Body of pancreas (tissue), 4 donors: ENCODE measurements at regions not wholly inside any gene's neighbourhood (a gene's known extent, or its start where the extent isn't known, plus 50 kb on each side); places are given as distances from the start of the nearest gene placed in this dataset.

ENCODE experiments used
- CTCF ChIP-seq, 7 experiments: fragments of 450-650 bp in 4 of 7; fragments of 200-600 bp in 3 of 7; sonication (generic) in 3 of 7; IDR thresholded peaks; one replicate each; pipeline ENCODE4 v1.5.1; 2016 to 2019; ENCODE audit warnings: antibody characterized with exemption in 7 of 7
- POLR2A ChIP-seq, 3 donors: fragments of 450-650 bp; IDR thresholded peaks; one replicate each; pipeline ENCODE4 v1.6.1; 2016; ENCODE audit warnings: antibody characterized with exemption in 3 of 3, mild to moderate bottlenecking in 2 of 3

GRCh38 chr6:165841153-165841558 lies 178.1 kb upstream of the PDE10A start:
- TF ChIP-seq CTCF (IDR thresholded peaks at IDR 0.05) (no peak), POLR2A (IDR thresholded peaks at IDR 0.05) (no peak)
